ENCODE measurements at regions not wholly inside any gene's neighbourhood (a gene's known extent, or its start where the extent isn't known, plus 50 kb on each side); places are given as distances from the start of the nearest gene placed in this dataset.

DNA sequence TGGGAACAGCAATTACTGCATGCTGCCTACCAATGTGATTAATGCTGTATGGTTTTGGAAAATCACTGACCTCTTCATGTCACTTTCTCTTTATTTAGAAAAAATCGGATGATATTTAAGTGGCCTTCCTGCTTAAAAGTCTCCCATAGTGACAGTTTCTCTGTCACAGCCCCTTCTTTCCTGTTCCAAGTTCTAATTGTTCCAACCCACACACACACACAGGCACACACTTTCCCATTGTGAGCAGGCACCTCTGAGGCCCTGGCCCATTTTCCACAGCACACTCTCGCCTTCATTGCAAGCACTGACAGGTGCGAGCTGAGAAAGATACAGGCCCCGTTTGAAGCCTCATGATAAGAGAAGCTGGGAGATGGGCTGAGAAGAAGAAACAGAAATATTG lies 505.9 kb downstream of the HS3ST4 start:
- no peak for TF ChIP-seq POLR2A (IDR thresholded peaks at IDR 0.05)
- no peak for TF ChIP-seq POLR2AphosphoS5 (IDR thresholded peaks at IDR 0.05)
- no peak for TF ChIP-seq CTCF (IDR thresholded peaks at IDR 0.05)
- TF ChIP-seq EP300 (IDR thresholded peaks at IDR 0.05) = no peak

Measured in upper lobe of left lung (tissue), 4 donors.